ENCODE measurements at regions not wholly inside any gene's neighbourhood (a gene's known extent, or its start where the extent isn't known, plus 50 kb on each side); places are given as distances from the start of the nearest gene placed in this dataset.

GRCh38 chr11:38448284-38448683 lies 1850.2 kb upstream of the RAG2 start (continued):
- TF ChIP-seq STAT6 (CRISPR knock-in tag; conservative IDR thresholded peaks at IDR 0.05; ENCODE audit: low read depth) (no peak), USF1 (CRISPR knock-in tag; IDR thresholded peaks at IDR 0.05) (no peak), AFF4 (CRISPR knock-in tag; IDR thresholded peaks at IDR 0.05; ENCODE audit: borderline replicate concordance) (no peak), ZNF232 (CRISPR knock-in tag; IDR thresholded peaks at IDR 0.05) (no peak), ZNF281 (CRISPR knock-in tag; IDR thresholded peaks at IDR 0.05) (no peak), TEAD4 (CRISPR knock-in tag; IDR thresholded peaks at IDR 0.05) (no peak), NFE2L1 (CRISPR knock-in tag; IDR thresholded peaks at IDR 0.05) (no peak), ESRRA (CRISPR knock-in tag; IDR thresholded peaks at IDR 0.05; ENCODE audit: borderline replicate concordance) (no peak)

GRCh38 chr11:38446336-38446735 lies 1848.3 kb upstream of the RAG2 start:
- Mint-ChIP-seq H3K4me3 (no peak overlapping the region), H3K4me1 (no peaks in the 10 kb centered on the region), H3K27me3 (ENCODE audit: low read depth) (peaks cover 3% of the 10 kb centered on the region; the same call in 1 of the 2 replicates), H3K27ac (no peak overlapping the region), H3K9me3 (peaks cover 54% of the 10 kb centered on the region), H3K36me3 (peaks cover 41% of the 10 kb centered on the region)
- DNase-seq (ENCODE audit: low spot score), result no peak
- no peak for TF ChIP-seq MXD4 (CRISPR knock-in tag; IDR thresholded peaks at IDR 0.05; ENCODE audit: borderline replicate concordance)
- no peak for TF ChIP-seq FOXP4 (CRISPR knock-in tag; IDR thresholded peaks at IDR 0.05)
- TF ChIP-seq IRF1 (CRISPR knock-in tag; IDR thresholded peaks at IDR 0.05), result no peak
- no peak for TF ChIP-seq TEAD4 (CRISPR knock-in tag; IDR thresholded peaks at IDR 0.05)
- TF ChIP-seq PRRX2 (CRISPR knock-in tag; IDR thresholded peaks at IDR 0.05), result no peak
- no peak for TF ChIP-seq TCF7 (CRISPR knock-in tag; IDR thresholded peaks at IDR 0.05; ENCODE audit: low read depth)
- no peak for TF ChIP-seq MAX (CRISPR knock-in tag; IDR thresholded peaks at IDR 0.05)
- TF ChIP-seq RELA (CRISPR knock-in tag; IDR thresholded peaks at IDR 0.05; ENCODE audit: borderline replicate concordance), result no peak
- no peak for TF ChIP-seq FOXJ3 (CRISPR knock-in tag; IDR thresholded peaks at IDR 0.05; ENCODE audit: borderline replicate concordance)
- no peak for TF ChIP-seq FOXK1 (CRISPR knock-in tag; IDR thresholded peaks at IDR 0.05)
- TF ChIP-seq EMX1 (CRISPR knock-in tag; IDR thresholded peaks at IDR 0.05), result no peak
- no peak for TF ChIP-seq HMGA2 (CRISPR knock-in tag; IDR thresholded peaks at IDR 0.05)
- no peak for TF ChIP-seq ZMAT4 (CRISPR knock-in tag; IDR thresholded peaks at IDR 0.05)
- ChIA-PET POLR2A (interaction anchor here (0.6 kb wide), 1 partner anchor 172 kb away, joined by 4 read pairs; no protein-coding TSS in a partner anchor), CTCF (no interaction called here)
- ATAC-seq, result no peak

Data from WTC11 (cell line).